Upper lobe of left lung (tissue), 6 donors: ENCODE measurements at regions not wholly inside any gene's neighbourhood (a gene's known extent, or its start where the extent isn't known, plus 50 kb on each side); places are given as distances from the start of the nearest gene placed in this dataset.

Source experiments
- ATAC-seq, 2 donors: fragments of 200-7000 bp; cut with Tn5 transposase; one replicate each; pipeline ENCODE4 v1.9.1; 2022; ENCODE audit warnings: mild to moderate bottlenecking in 2 of 2, moderate library complexity in 2 of 2; ENCODE audit not compliant: low FRiP score in 2 of 2
- DNase-seq, 2 donors: peaks; one replicate each; pipeline ENCODE4 v3.0.0-alpha.2; 2019 to 2020
- H3K27ac ChIP-seq, 4 donors: fragments of 200-600 bp; sonication (generic); one replicate each; pipeline ENCODE4 v1.5.1; 2016 to 2019
- H3K27me3 ChIP-seq, 4 donors: fragments of 200-600 bp; sonication (generic); one replicate each; pipeline ENCODE4 v1.5.1; 2017 to 2019
- H3K36me3 ChIP-seq, 4 donors: fragments of 200-600 bp; sonication (generic); one replicate each; pipeline ENCODE4 v1.5.1; 2016 to 2019
- H3K4me1 ChIP-seq, 4 donors: fragments of 200-600 bp; sonication (generic); one replicate each; pipeline ENCODE4 v1.5.1; 2018 to 2019
- H3K4me3 ChIP-seq, 4 donors: fragments of 200-600 bp; sonication (generic); one replicate each; pipeline ENCODE4 v1.5.1; 2017 to 2019; ENCODE audit warnings: mild to moderate bottlenecking in 2 of 4, moderate library complexity in 1 of 4
- H3K9me3 ChIP-seq, 4 donors: fragments of 200-600 bp; sonication (generic); one replicate each; pipeline ENCODE4 v1.5.1; 2018 to 2019
- CTCF ChIP-seq, 6 experiments: fragments of 450-650 bp in 4 of 6; fragments of 200-600 bp in 2 of 6; sonication (generic) in 2 of 6; IDR thresholded peaks; one replicate each; pipeline ENCODE4 v1.5.1; 2016 to 2019; ENCODE audit warnings: antibody characterized with exemption in 6 of 6
- EP300 ChIP-seq, 4 donors: sonication (generic); formaldehyde crosslinking; IDR thresholded peaks; one replicate each; pipeline ENCODE4 v1.5.1; 2017; ENCODE audit warnings: antibody characterized with exemption in 4 of 4, control low read depth in 2 of 4
- POLR2A ChIP-seq, 4 donors: fragments of 450-650 bp; IDR thresholded peaks; one replicate each; pipeline ENCODE4 v1.5.1; 2016 to 2017; ENCODE audit warnings: antibody characterized with exemption in 4 of 4, mild to moderate bottlenecking in 2 of 4
- POLR2AphosphoS5 ChIP-seq, 2 donors: sonication (generic); formaldehyde crosslinking; IDR thresholded peaks; one replicate each; pipeline ENCODE4 v1.5.1; 2017; ENCODE audit warnings: antibody characterized with exemption in 2 of 2
- WGBS, 2 donors: methylation state at CpG; one replicate each; pipeline ENCODE4 v1.1.5; 2017 to 2018; 5-methylcytosine and 5-hydroxymethylcytosine counted together
- donor health status: DM: no; HTN: no; CAD: no; lungs with moderate emphysema.
- donor health status: DM: no; HTN: yes; CAD: no; lungs with severe emphysema.

- H3K4me1 ChIP-seq: peaks cover 15 to 19% (median 17%) of the 10 kb centered on the region in 4 donors
- H3K36me3 ChIP-seq: no peaks in the 10 kb centered on the region
- ATAC-seq (no peak), DNase-seq (peak in 1 of 2 donors; percentile 80)
- no peaks in the 10 kb centered on the region for H3K9me3 ChIP-seq
- H3K27ac ChIP-seq: no peak overlapping the region
- H3K4me3 ChIP-seq: peak overlapping the region in 3 of 4 donors; percentile 18 to 34 (median 27)
- peaks cover 0 to 51% (median 24%) of the 10 kb centered on the region in 4 donors for H3K27me3 ChIP-seq
- WGBS, 2 donors: 0 to 14% methylated on average over 2 to 23 of the region's 32 CpGs
- TF ChIP-seq POLR2A (IDR thresholded peaks at IDR 0.05) (no peak), POLR2AphosphoS5 (IDR thresholded peaks at IDR 0.05) (no peak), CTCF (IDR thresholded peaks at IDR 0.05) (no peak), EP300 (IDR thresholded peaks at IDR 0.05) (no peak)
Observed at GRCh38 chr20:62550087-62550632, 74.4 kb upstream of the GATA5 start.

- Histone ChIP-seq H3K27ac (no peak overlapping the region), H3K4me1 (peaks cover 15 to 19% (median 17%) of the 10 kb centered on the region in 4 donors), H3K27me3 (peaks cover 0 to 51% (median 24%) of the 10 kb centered on the region in 4 donors), H3K4me3 (peak overlapping the region in 3 of 4 donors; percentile 18 to 34 (median 27)), H3K9me3 (no peaks in the 10 kb centered on the region), H3K36me3 (no peaks in the 10 kb centered on the region)
- TF ChIP-seq POLR2A (IDR thresholded peaks at IDR 0.05) (no peak), EP300 (IDR thresholded peaks at IDR 0.05) (no peak), CTCF (IDR thresholded peaks at IDR 0.05) (no peak), POLR2AphosphoS5 (IDR thresholded peaks at IDR 0.05) (no peak)
- DNase-seq: peak in 1 of 2 donors; percentile 69
- WGBS, 2 donors: 20 to 80% methylated on average over 1 to 39 of the region's 47 CpGs
- ATAC-seq: no peak
Observed at GRCh38 chr20:62551407-62552323, 75.9 kb upstream of the GATA5 start.

- no peak for TF ChIP-seq CTCF (IDR thresholded peaks at IDR 0.05)
- TF ChIP-seq POLR2A (IDR thresholded peaks at IDR 0.05): no peak
- no peak for TF ChIP-seq POLR2AphosphoS5 (IDR thresholded peaks at IDR 0.05)
- H3K9me3 ChIP-seq: no peaks in the 10 kb centered on the region
- 75 to 80% methylated on average over 13 of the region's 14 CpGs for WGBS, 2 donors
- H3K27ac ChIP-seq: no peak overlapping the region
- no peak for ATAC-seq
- no peak for DNase-seq
- peaks cover 15 to 19% (median 17%) of the 10 kb centered on the region in 4 donors for H3K4me1 ChIP-seq
- peaks cover 0 to 51% (median 24%) of the 10 kb centered on the region in 4 donors for H3K27me3 ChIP-seq
- no peak overlapping the region for H3K4me3 ChIP-seq
- no peaks in the 10 kb centered on the region for H3K36me3 ChIP-seq
Observed at GRCh38 chr20:62552613-62553012, 76.8 kb upstream of the GATA5 start.

- WGBS, 2 donors: 83 to 88% methylated on average over 23 to 32 of the region's 33 CpGs
- H3K36me3 ChIP-seq: no peaks in the 10 kb centered on the region
Observed at GRCh38 chr20:62553136-62553837, 77.5 kb upstream of the GATA5 start.

More at GRCh38 chr20:62553136-62553837, 77.5 kb upstream of the GATA5 start:
- peak in 1 of 2 donors; percentile 75 for DNase-seq
- ATAC-seq: no peak
- H3K4me3 ChIP-seq: no peak overlapping the region
- peaks cover 15 to 19% (median 17%) of the 10 kb centered on the region in 4 donors for H3K4me1 ChIP-seq
- no peaks in the 10 kb centered on the region for H3K9me3 ChIP-seq
- H3K27ac ChIP-seq: no peak overlapping the region
- no peak for TF ChIP-seq CTCF (IDR thresholded peaks at IDR 0.05)
- TF ChIP-seq POLR2AphosphoS5 (IDR thresholded peaks at IDR 0.05): no peak
- TF ChIP-seq POLR2A (IDR thresholded peaks at IDR 0.05): no peak
- TF ChIP-seq EP300 (IDR thresholded peaks at IDR 0.05): no peak
- peaks cover 0 to 51% (median 24%) of the 10 kb centered on the region in 4 donors for H3K27me3 ChIP-seq
